Right ventricle myocardium inferior (tissue), 1 donor: ENCODE measurements at regions not wholly inside any gene's neighbourhood (a gene's known extent, or its start where the extent isn't known, plus 50 kb on each side); places are given as distances from the start of the nearest gene placed in this dataset.
A peak's percentile ranks its signal among the peaks of the same experiment; 100 is the strongest.
"Not testable (repeated sequence)": the region's sequence is repeated elsewhere in the genome, so short reads cannot be mapped to it uniquely, and the experiment has no call there.

Source experiments
- ATAC-seq: fragments of 200-7000 bp; cut with Tn5 transposase; one replicate; pipeline ENCODE4 v1.9.1; 2020; ENCODE audit warnings: mild to moderate bottlenecking, moderate library complexity
- DNase-seq: peaks from one replicate; pipeline ENCODE4 v3.0.0; 2021; ENCODE audit errors: missing footprints
- intact Hi-C: fragments of 100-400 bp; cut with DNase I; formaldehyde crosslinking; loops from one replicate; pipeline ENCODE4 v1.11.0; 2022
- donor health status: DM: no; HTN: yes; CAD: no; lungs with severe emphysema.

DNA sequence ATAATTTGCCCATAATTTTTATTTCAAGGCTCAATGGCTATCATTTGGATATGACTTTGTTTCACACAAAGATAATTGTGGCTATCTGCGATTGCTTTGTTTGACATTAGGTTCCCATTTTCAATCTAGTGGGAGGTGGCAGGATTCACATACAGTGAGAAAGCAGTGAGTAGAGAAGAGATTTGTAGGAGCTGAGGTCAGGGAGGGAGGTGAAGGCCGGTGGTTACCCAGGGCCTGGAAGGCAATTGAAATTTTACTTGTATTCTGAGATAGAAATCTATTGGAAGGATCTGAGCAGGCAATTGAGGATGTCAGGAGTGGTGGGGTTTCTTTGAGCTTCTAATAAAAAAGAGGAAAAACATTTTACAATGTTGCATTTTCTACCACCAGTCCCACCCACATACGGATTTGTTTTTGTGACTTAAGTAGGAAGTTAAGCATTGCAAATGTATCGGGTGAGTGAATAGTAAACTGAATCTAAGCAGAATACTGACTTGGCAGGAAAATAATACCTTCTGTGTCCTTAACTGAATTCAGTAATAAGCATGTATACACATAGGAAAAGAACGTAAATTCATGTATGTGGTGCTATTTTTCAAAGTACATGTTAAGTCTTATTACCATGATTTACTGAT lies 80.1 kb upstream of the CDK13 start:
- ATAC-seq, intact Hi-C loops, DNase-seq: not testable (repeated sequence)

DNA sequence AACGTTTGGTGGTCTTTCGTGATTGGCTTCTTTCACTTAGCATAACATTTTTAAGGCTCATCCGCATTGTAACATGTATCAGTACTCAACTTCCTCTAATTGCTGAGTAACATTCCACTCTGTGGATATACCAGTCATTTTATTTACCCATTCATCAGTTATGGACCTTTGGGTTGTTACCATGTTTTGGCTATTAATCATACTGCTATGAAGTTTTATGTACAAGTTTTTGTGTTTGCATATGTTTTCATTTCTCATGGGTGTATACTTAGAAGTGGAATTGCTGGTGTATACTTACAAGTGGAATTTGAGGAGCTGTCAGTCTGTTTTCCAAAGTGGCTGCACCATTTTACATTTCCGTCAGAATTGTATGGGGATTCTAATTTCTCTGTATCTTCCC lies 78.4 kb upstream of the CDK13 start:
- ATAC-seq, DNase-seq, intact Hi-C loops: not testable (repeated sequence)

DNA sequence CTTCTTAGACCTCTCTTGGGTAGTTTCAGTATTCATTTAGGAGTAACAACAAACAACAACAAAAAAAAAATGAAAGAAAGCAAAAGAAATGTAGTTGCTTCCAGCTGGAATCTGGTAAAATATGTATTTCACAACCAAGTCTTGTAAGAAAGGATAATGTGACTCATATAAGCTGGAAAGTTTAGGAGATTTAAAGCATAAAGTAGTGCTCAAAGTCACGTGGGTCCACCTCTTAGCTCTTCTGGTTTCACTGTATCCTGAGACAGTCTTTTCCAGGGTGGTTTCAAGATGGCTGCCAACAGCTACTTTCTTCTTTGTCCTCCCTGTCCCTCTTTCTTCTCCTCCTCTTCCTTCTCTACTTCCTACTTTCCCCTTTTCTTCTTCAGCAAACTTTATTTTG lies 69.5 kb upstream of the CDK13 start:
- DNase-seq: no peak
- ATAC-seq: no peak
- intact Hi-C loops: no loop called here

DNA sequence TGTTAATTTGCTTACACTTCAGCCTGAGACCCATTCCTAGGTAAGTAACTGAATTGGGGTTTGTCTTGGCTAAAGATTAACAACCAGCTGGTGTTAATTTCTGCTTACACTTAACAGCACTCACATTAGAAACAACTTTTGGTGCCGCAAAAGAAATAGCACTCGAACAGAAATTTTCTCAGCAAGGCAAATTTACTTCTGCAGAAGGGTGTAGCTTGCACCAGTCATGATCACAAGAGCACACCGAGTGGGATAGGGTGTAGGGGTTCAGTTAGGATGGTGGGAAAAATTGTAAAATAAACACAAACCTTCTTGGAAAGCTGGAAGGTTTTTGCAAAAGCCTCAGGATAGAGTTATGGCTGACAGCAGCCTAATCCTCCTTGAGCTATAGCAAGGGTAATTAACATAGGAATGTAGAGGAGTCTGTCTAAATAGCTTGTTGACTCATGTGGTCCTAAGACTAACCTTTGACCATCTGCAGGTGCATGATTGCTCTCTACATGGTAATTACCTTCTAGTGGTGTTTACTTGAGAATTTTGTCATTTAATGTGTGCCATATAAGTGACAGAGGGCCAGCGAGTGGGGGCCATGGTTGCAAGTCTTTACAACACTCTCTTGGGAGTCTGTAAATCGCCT lies 67.8 kb upstream of the CDK13 start:
- ATAC-seq: no peak
- intact Hi-C loops: no loop called here
- DNase-seq: no peak

DNA sequence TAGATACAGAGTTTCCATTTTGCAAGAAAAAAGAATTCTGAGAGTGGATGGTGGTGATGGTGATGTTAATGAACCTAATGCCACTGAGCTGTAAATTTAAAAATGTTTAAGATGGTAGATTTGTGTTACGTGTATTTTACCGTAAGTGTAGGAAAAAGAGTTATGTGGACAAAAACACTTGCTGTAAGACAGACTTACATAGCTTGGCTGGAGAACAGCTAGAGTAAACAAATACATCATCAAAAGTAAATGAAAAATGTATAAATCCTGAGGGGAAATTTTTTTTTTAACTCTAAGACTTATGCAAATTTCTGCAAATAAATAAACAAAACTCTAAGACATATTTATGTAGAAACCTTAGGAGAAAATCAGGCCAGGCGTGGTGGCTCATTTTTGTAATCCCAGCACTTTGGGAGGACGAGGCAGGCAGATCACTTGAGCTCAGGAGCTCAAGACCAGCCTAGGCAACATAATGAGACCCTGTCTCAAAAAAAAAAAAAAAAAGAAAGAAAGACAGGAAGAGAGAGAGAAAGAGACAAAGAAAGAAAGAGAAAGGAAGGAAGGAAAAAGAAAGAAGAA lies 66.2 kb upstream of the CDK13 start:
- intact Hi-C loops: no loop called here
- ATAC-seq (no peak), DNase-seq (no peak)

DNA sequence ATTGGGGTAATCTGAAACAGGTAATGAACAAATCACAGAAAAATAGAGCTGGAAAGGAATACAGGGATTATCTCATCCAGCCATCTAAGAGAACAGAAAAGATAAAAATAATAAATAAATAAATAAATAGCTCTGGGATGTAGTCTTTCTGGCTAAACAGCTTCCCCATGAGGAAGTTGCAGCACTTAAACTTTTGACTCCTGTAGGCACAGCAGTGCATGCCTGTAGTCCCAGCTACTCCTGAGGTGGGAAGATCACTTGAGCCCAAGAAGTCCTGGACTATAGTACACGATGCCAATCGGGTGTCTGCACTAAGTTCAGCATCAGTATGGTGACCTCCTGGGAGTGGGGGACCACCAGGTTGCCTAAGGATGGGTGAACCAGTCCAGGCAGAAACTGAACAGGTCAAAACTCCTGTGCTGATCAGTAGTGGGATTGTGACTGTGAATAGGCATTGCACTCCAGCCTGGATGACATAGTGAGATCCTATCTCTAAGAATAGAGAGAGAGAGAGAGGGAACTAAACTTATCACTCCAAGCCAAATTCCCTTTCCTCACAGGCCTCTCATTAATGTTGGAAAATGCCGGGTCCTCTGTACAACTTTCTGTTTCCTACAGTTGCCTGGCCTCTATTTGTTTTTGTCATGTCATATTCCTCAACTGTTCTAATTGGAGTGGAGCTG lies 61.7 kb upstream of the CDK13 start:
- intact Hi-C loops: no loop called here
- ATAC-seq: no peak
- no peak for DNase-seq

DNA sequence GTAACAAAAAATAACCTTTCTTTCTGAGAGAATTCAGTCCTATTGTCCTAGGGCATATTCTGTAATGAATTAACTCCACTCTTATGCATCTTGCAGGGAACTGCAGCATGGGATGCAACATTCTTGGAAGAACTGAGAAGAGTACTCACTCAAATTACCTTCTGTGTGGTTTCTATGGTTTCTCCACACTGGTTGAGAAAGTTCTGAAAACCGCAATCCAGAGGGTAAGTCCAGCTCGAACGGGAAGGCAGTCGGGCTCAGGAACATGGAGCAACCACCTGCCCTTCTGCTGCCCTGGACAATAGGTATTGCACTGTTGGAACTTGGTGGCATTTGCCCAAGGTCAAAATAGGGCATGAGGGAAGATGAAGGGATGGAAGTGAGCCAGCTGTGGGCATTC lies 59.6 kb upstream of the CDK13 start:
- ATAC-seq (no peak), DNase-seq (no peak)
- intact Hi-C loops: no loop called here

DNA sequence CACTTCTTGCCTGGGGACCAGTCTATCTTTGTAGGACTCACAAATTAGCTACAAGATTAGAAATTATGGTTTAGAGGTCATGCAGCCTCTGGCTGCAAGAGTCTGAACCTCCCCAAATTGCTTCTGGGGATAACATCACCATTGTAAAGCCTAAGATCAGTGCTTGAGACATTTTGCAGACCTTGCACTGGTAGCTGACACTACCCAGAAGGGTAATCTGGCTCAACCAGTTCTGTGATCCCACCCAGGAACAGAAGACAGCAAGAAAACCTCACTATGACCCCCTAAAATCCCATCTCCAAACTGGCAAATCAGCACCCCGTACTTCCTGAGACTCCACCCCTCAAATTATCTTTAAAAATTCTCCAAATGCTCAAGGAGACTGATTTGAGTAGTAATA lies 58.2 kb upstream of the CDK13 start:
- ATAC-seq: no peak
- intact Hi-C loops: no loop called here
- DNase-seq: no peak

DNA sequence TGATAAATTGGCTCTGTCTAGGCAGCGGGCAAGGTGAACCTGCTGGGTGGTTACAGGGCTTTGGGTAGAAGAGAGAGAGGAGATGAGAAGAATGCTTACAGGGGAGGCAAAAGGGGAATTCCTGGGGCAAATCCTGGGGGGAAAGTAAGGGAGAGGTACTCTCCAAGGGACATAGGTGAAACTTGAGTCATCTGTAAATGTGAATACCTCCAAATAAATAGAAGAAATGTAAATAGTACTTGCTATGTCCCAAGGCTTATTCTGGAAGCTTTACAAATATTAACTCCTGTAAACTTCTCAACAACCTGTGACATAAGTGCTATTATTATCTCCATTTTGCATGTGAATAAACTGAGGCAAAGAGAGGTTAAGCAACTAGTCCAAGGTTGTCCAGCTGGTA lies 57.7 kb upstream of the CDK13 start:
- DNase-seq (no peak), ATAC-seq (no peak)
- intact Hi-C loops: no loop called here

DNA sequence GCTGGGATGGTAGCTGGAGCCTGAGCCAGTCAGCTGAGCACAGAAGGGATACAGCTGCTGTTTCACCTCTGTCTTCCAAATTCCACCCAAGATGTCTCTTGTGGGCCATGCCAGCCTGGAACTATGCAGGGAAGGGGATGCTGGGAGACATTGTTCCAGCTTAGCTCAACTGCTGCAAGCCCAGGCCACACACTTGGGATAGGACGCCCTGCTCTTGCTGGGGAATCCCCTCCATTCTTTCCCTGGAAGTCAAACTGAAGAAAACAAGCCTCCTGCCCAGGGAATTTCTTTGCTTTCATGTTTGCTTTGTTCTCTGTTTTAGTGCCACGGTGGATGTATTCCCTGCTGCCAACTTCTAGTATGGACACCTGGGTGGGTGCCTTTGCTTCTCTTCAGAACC lies 55.2 kb upstream of the CDK13 start:
- DNase-seq: no peak
- intact Hi-C loops: loop anchor here (2.0 kb wide), 1 partner anchor 240 kb away; the partner anchor contains the start of genes MPLKIP and SUGCT

DNA sequence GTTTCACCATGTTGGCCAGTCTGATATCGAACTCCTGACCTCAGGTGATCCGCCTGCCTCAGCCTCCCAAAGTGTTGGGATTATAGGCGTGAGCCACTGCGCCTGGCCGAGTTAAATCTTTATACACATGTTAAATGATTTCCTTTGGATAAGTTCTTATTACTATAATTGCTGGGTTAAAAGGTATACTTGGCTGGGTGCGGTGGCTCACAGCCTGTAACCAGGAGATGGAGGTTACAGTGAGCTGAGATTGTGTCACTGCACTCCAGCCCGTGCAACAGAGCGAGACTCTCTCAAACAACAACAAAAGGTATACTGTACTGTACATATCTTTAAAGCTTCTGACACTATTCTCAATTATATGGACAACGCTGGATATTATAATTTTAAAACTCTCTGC lies 53.2 kb upstream of the CDK13 start:
- DNase-seq (no peak), ATAC-seq (no peak)
- intact Hi-C loops: loop anchor here (1.0 kb wide), 2 partner anchors 54 to 155 kb away; no protein-coding TSS in a partner anchor

More for the DNA sequence above, 55.2 kb upstream of the CDK13 start:
- ATAC-seq: no peak

DNA sequence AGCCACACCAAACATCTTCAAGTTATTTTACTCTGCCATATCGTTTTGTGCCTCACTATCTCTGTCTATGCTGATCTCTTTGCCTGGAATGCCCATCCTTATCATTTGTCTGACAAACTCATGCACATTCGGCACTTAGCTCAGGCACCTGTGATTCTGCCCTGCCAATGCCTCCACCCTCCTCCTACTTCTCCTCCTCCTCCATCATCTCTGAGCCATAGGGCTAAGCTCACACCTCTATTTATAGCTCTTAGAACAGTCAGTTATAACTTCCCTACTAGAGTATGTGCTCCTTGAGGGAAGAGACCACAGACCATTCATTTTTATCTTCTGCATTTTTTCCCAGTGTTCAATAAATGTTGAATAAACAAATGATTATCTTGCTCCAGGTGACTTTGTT lies 51.2 kb upstream of the CDK13 start:
- DNase-seq (no peak), ATAC-seq (peak; percentile 67)
- intact Hi-C loops: no loop called here
